Breast epithelium (tissue), 3 donors: ENCODE measurements at regions not wholly inside any gene's neighbourhood (a gene's known extent, or its start where the extent isn't known, plus 50 kb on each side); places are given as distances from the start of the nearest gene placed in this dataset.
"Not testable (repeated sequence)": the region's sequence is repeated elsewhere in the genome, so short reads cannot be mapped to it uniquely, and the experiment has no call there.

Experiments
- CTCF ChIP-seq, 3 donors: fragments of 450-650 bp; IDR thresholded peaks; one replicate each; pipeline ENCODE4 v1.5.1; 2016 to 2017; ENCODE audit warnings: antibody characterized with exemption in 3 of 3, mild to moderate bottlenecking in 3 of 3, moderate library complexity in 3 of 3
- POLR2A ChIP-seq: fragments of 450-650 bp; IDR thresholded peaks from one replicate; pipeline ENCODE4 v1.6.1; 2016; ENCODE audit warnings: antibody characterized with exemption, mild to moderate bottlenecking, moderate library complexity

GRCh38 chr20:30813412-30814311, 443.8 kb upstream of the DEFB115 start:
- not testable (repeated sequence) for TF ChIP-seq CTCF (IDR thresholded peaks at IDR 0.05); POLR2A
